ENCODE measurements at regions not wholly inside any gene's neighbourhood (a gene's known extent, or its start where the extent isn't known, plus 50 kb on each side); places are given as distances from the start of the nearest gene placed in this dataset.

GRCh38 chr15:37715101-37715500 is 219.3 kb upstream of the TMCO5A start:
- TF ChIP-seq, protein P1, sequence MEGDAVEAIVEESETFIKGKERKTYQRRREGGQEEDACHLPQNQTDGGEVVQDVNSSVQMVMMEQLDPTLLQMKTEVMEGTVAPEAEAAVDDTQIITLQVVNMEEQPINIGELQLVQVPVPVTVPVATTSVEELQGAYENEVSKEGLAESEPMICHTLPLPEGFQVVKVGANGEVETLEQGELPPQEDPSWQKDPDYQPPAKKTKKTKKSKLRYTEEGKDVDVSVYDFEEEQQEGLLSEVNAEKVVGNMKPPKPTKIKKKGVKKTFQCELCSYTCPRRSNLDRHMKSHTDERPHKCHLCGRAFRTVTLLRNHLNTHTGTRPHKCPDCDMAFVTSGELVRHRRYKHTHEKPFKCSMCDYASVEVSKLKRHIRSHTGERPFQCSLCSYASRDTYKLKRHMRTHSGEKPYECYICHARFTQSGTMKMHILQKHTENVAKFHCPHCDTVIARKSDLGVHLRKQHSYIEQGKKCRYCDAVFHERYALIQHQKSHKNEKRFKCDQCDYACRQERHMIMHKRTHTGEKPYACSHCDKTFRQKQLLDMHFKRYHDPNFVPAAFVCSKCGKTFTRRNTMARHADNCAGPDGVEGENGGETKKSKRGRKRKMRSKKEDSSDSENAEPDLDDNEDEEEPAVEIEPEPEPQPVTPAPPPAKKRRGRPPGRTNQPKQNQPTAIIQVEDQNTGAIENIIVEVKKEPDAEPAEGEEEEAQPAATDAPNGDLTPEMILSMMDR (IDR thresholded peaks at IDR 0.05): no peak
- TF ChIP-seq POLR2A (IDR thresholded peaks at IDR 0.05): no peak

Measured in lower leg skin (tissue), 3 donors.